HepG2 (cell line): ENCODE measurements at regions not wholly inside any gene's neighbourhood (a gene's known extent, or its start where the extent isn't known, plus 50 kb on each side); places are given as distances from the start of the nearest gene placed in this dataset.

ENCODE experiments used
- ATAC-seq: fragments of 200-7000 bp; cut with Tn5 transposase; 3 replicates; pipeline ENCODE4 v1.9.1; 2020; ENCODE audit warnings: mild to moderate bottlenecking, moderate library complexity
- BruUV-seq: library from RNA; stranded (reverse); fragments of 400-500 nt; replicated peaks from 2 replicates; lab custom pipeline; 2021; lab: Mats Ljungman, UMichigan
- CTCF ChIA-PET: fragments of 300-600 bp; formaldehyde crosslinking; extraction: SDS; loops from one replicate; lab custom pipeline; 2021; ENCODE audit warnings: low total read pairs, inconsistent platforms, low intra/inter-chr PET ratio; lab: Yijun Ruan, JAX
- POLR2A ChIA-PET: fragments of 350-600 bp; sonication (Branson Sonifier 250); formaldehyde crosslinking; loops from one replicate; lab custom pipeline; 2020; ENCODE audit warnings: antibody characterized with exemption, inconsistent platforms; lab: Yijun Ruan, JAX
- DNase-seq: peaks from one replicate; pipeline ENCODE4 v3.0.0-alpha.2; 2015; ENCODE audit warnings: low spot score
- FAIRE-seq: peaks from 3 replicates; lab custom pipeline; 2011; peaks lifted over from hg19 to GRCh38; lab: Jason Lieb, UNC
- H2AFZ ChIP-seq: one replicate; pipeline ENCODE4 v1.6.1; 2011; ENCODE audit warnings: low read length, inconsistent platforms
- H3K27ac ChIP-seq: fragments of 300-600 bp; 3 replicates; pipeline ENCODE4 v1.8.0; 2011; ENCODE audit warnings: mixed run types, mild to moderate bottlenecking, mixed read lengths, low read length, inconsistent platforms; ENCODE audit not compliant: insufficient read depth; ENCODE audit errors: extremely low read length
- H3K27me3 ChIP-seq, 2 experiments: fragments of 200-600 bp in 1 of 2; 2 replicates in 1 of 2; 3 replicates in 1 of 2; pipeline versions ENCODE4 v1.6.0 to v1.8.0; 2011; ENCODE audit warnings: low read length in 2 of 2, mild to moderate bottlenecking in 2 of 2, moderate library complexity in 2 of 2, inconsistent platforms in 1 of 2; ENCODE audit not compliant: insufficient read depth in 2 of 2, control insufficient read depth in 1 of 2
- H3K36me3 ChIP-seq, 2 experiments: fragments of 200-600 bp in 1 of 2; replicated peaks in 1 of 2; 2 replicates in 1 of 2; 3 replicates in 1 of 2; pipeline versions ENCODE4 v1.5.1 to v1.8.0; 2011; ENCODE audit warnings: low read length in 2 of 2, inconsistent platforms in 1 of 2; ENCODE audit not compliant: insufficient read depth in 2 of 2, control insufficient read depth in 1 of 2
- H3K4me1 ChIP-seq: 2 replicates; pipeline ENCODE4 v1.5.1; 2012; ENCODE audit warnings: low read length, inconsistent platforms; ENCODE audit not compliant: insufficient read depth
- H3K4me2 ChIP-seq: 2 replicates; pipeline ENCODE4 v1.6.0; 2011; ENCODE audit warnings: low read depth, low read length, inconsistent platforms
- H3K4me3 ChIP-seq, 3 experiments: fragments of 200-600 bp in 1 of 3; sonication (generic), shearing (Covaris generic) in 1 of 3; replicated peaks in 1 of 3; 2 replicates each; pipeline ENCODE4 v1.5.1; 2011 to 2016; ENCODE audit warnings: low read length in 3 of 3, inconsistent platforms in 2 of 3, low read depth in 2 of 3, mild to moderate bottlenecking in 2 of 3, control low read depth in 1 of 3, mixed read lengths in 1 of 3; ENCODE audit not compliant: insufficient read depth in 1 of 3
- H3K79me2 ChIP-seq: one replicate; pipeline ENCODE4 v1.6.1; 2011; ENCODE audit warnings: low read length, inconsistent platforms; ENCODE audit not compliant: insufficient read depth
- H3K9ac ChIP-seq: 2 replicates; pipeline ENCODE4 v1.6.0; 2011; ENCODE audit warnings: mild to moderate bottlenecking, low read depth, low read length, inconsistent platforms; ENCODE audit not compliant: insufficient read depth
- H3K9me3 ChIP-seq: 2 replicates; pipeline ENCODE4 v1.5.1; 2012; ENCODE audit warnings: mild to moderate bottlenecking, low read length
- H4K20me1 ChIP-seq: 2 replicates; pipeline ENCODE4 v1.6.0; 2011; ENCODE audit warnings: inconsistent platforms, mild to moderate bottlenecking, low read length, moderate library complexity; ENCODE audit not compliant: insufficient read depth
- CAMTA2 ChIP-seq: sonication (generic); formaldehyde crosslinking; IDR thresholded peaks from 2 replicates; pipeline ENCODE4 v1.4.0; 2020; ENCODE audit warnings: mild to moderate bottlenecking, missing genetic modification reagents, borderline replicate concordance
- KDM2A ChIP-seq: sonication (generic); formaldehyde crosslinking; IDR thresholded peaks from 2 replicates; pipeline ENCODE4 v1.4.0; 2020; ENCODE audit warnings: low read depth, missing genetic modification reagents, borderline replicate concordance
- MEIS1 ChIP-seq: sonication (generic); formaldehyde crosslinking; IDR thresholded peaks from 2 replicates; pipeline ENCODE4 v1.9.0; 2021; ENCODE audit warnings: mild to moderate bottlenecking, missing genetic modification reagents, moderate library complexity, borderline replicate concordance
- NAIF1 ChIP-seq: sonication (generic); formaldehyde crosslinking; IDR thresholded peaks from 2 replicates; pipeline ENCODE4 v1.5.0; 2020; ENCODE audit warnings: mild to moderate bottlenecking, missing genetic modification reagents, borderline replicate concordance
- POGZ ChIP-seq: sonication (generic); formaldehyde crosslinking; IDR thresholded peaks from 2 replicates; pipeline ENCODE4 v1.4.0; 2020; ENCODE audit warnings: mild to moderate bottlenecking, missing genetic modification reagents
- POLR2G ChIP-seq: fragments of 200-400 bp; formaldehyde crosslinking; IDR thresholded peaks from 2 replicates; pipeline ENCODE4 v1.6.1; 2018; ENCODE audit warnings: mild to moderate bottlenecking, low read depth, low read length, moderate library complexity
- ZMYM3 ChIP-seq: sonication (generic); formaldehyde crosslinking; IDR thresholded peaks from 2 replicates; pipeline ENCODE4 v1.5.1; 2020; ENCODE audit warnings: mild to moderate bottlenecking, missing genetic modification reagents
- ZNF30 ChIP-seq: sonication (generic); formaldehyde crosslinking; IDR thresholded peaks from 2 replicates; pipeline ENCODE4 v1.5.0; 2020; ENCODE audit warnings: mild to moderate bottlenecking, missing genetic modification reagents
- ZNF33B ChIP-seq: sonication (generic); formaldehyde crosslinking; IDR thresholded peaks from 2 replicates; pipeline ENCODE4 v1.5.1; 2020; ENCODE audit warnings: mild to moderate bottlenecking, missing genetic modification reagents
- ZNF382 ChIP-seq: sonication (generic); formaldehyde crosslinking; IDR thresholded peaks from 2 replicates; pipeline ENCODE4 v1.5.0; 2020; ENCODE audit warnings: missing genetic modification reagents, mild to moderate bottlenecking, borderline replicate concordance
- ZNF7 ChIP-seq: IDR thresholded peaks from 2 replicates; pipeline ENCODE4 v1.6.1; 2016; ENCODE audit warnings: missing biosample characterization, missing genetic modification reagents
- WGBS: methylation state at CpG from one replicate; pipeline ENCODE4 v1.1.6; 2017; ENCODE audit warnings: low lambda C conversion rate; 5-methylcytosine and 5-hydroxymethylcytosine counted together
- in situ Hi-C: cut with HindIII; loops from 2 replicates; pipeline ENCODE4 v1.10.0; 2017; ENCODE audit warnings: low pct_unique_long_range_greater_than_20kb; ENCODE audit not compliant: extremely low pct_ligation_motif_present
- intact Hi-C: fragments of 100-400 bp; cut with micrococcal nuclease; formaldehyde crosslinking; loops from one replicate; pipeline ENCODE4 v1.10.0; 2022; ENCODE audit not compliant: unreplicated experiment
- TF ChIP-seq, protein P1 (sequence below): sonication (generic); formaldehyde crosslinking; IDR thresholded peaks from 2 replicates; pipeline ENCODE4 v1.9.0; 2021; ENCODE audit warnings: missing genetic modification reagents, borderline replicate concordance
- TF ChIP-seq, protein P2 (sequence below): sonication (generic); formaldehyde crosslinking; IDR thresholded peaks from 2 replicates; pipeline ENCODE4 v1.9.0; 2021; ENCODE audit warnings: missing genetic modification reagents, borderline replicate concordance
- TF ChIP-seq, protein P3 (sequence below): sonication (generic); formaldehyde crosslinking; IDR thresholded peaks from 2 replicates; pipeline ENCODE4 v1.9.0; 2021; ENCODE audit warnings: missing genetic modification reagents, mild to moderate bottlenecking, borderline replicate concordance

GRCh38 chr14:82412545-82412944 is 878.9 kb upstream of the SEL1L start (continued):
- TF ChIP-seq, protein P1, sequence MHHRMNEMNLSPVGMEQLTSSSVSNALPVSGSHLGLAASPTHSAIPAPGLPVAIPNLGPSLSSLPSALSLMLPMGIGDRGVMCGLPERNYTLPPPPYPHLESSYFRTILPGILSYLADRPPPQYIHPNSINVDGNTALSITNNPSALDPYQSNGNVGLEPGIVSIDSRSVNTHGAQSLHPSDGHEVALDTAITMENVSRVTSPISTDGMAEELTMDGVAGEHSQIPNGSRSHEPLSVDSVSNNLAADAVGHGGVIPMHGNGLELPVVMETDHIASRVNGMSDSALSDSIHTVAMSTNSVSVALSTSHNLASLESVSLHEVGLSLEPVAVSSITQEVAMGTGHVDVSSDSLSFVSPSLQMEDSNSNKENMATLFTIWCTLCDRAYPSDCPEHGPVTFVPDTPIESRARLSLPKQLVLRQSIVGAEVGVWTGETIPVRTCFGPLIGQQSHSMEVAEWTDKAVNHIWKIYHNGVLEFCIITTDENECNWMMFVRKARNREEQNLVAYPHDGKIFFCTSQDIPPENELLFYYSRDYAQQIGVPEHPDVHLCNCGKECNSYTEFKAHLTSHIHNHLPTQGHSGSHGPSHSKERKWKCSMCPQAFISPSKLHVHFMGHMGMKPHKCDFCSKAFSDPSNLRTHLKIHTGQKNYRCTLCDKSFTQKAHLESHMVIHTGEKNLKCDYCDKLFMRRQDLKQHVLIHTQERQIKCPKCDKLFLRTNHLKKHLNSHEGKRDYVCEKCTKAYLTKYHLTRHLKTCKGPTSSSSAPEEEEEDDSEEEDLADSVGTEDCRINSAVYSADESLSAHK (CRISPR knock-in tag): no peak
- TF ChIP-seq ZNF7 (CRISPR knock-in tag) (no peak), ZMYM3 (CRISPR knock-in tag) (no peak), ZNF30 (CRISPR knock-in tag) (no peak), POLR2G (no peak), NAIF1 (CRISPR knock-in tag) (no peak)
- TF ChIP-seq, all 625 proteins: peak for 0

DNA sequence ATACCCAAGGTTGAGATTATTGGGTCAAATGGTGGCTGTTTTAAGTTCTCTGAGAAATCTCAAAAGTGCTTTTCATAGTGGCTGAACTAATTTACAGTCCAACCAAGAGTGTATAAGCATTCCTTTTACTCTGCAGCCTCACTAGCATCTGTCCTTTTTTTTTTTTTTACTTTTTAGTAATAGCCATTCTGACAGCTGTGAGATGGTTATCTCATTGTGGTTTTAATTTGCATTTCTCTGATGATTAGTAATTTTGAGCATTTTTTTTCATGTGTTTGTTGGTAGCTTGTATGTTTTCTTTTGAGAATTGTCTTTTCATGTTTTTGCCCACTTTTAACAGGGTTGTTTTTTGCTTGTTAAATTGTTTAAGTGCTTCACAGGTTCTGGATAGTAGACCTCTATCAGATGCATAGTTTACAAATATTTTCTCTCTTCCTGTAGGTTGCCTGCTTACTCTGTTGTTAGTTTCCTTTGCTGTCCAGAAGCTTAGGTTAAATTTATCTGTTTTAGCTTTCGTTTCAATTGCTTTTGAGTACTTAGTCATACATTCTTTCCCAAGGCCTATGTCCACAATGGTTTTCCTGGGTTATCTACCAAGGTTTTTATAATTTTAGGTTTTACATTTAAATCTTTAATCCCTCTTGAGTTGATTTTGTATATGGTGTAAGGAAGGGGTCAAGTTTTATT is 881.3 kb upstream of the SEL1L start:
- POLR2A ChIA-PET: no interaction called here
- no peak for FAIRE-seq

More for the DNA sequence above, 881.3 kb upstream of the SEL1L start:
- Histone ChIP-seq H3K79me2 (no peaks in the 10 kb centered on the region), H3K4me2 (no peak overlapping the region), H3K9me3 (peaks cover 94% of the 10 kb centered on the region), H3K4me3 (no peak overlapping the region), H3K4me1 (no peaks in the 10 kb centered on the region), H3K36me3 (no peaks in the 10 kb centered on the region), H3K27me3 (no peaks in the 10 kb centered on the region), H2AFZ (no peak overlapping the region), H3K27ac (no peak overlapping the region), H3K9ac (no peak overlapping the region), H4K20me1 (no peaks in the 10 kb centered on the region)
- TF ChIP-seq POGZ (no peak), MEIS1 (CRISPR knock-in tag) (no peak), ZNF33B (no peak), CAMTA2 (CRISPR knock-in tag) (no peak), KDM2A (CRISPR knock-in tag) (no peak), ZNF382 (CRISPR knock-in tag) (no peak)
- TF ChIP-seq, protein P2, sequence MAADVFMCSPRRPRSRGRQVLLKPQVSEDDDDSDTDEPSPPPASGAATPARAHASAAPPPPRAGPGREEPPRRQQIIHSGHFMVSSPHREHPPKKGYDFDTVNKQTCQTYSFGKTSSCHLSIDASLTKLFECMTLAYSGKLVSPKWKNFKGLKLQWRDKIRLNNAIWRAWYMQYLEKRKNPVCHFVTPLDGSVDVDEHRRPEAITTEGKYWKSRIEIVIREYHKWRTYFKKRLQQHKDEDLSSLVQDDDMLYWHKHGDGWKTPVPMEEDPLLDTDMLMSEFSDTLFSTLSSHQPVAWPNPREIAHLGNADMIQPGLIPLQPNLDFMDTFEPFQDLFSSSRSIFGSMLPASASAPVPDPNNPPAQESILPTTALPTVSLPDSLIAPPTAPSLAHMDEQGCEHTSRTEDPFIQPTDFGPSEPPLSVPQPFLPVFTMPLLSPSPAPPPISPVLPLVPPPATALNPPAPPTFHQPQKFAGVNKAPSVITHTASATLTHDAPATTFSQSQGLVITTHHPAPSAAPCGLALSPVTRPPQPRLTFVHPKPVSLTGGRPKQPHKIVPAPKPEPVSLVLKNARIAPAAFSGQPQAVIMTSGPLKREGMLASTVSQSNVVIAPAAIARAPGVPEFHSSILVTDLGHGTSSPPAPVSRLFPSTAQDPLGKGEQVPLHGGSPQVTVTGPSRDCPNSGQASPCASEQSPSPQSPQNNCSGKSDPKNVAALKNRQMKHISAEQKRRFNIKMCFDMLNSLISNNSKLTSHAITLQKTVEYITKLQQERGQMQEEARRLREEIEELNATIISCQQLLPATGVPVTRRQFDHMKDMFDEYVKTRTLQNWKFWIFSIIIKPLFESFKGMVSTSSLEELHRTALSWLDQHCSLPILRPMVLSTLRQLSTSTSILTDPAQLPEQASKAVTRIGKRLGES (CRISPR knock-in tag): no peak
- TF ChIP-seq, protein P3, sequence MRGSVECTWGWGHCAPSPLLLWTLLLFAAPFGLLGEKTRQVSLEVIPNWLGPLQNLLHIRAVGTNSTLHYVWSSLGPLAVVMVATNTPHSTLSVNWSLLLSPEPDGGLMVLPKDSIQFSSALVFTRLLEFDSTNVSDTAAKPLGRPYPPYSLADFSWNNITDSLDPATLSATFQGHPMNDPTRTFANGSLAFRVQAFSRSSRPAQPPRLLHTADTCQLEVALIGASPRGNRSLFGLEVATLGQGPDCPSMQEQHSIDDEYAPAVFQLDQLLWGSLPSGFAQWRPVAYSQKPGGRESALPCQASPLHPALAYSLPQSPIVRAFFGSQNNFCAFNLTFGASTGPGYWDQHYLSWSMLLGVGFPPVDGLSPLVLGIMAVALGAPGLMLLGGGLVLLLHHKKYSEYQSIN (CRISPR knock-in tag): no peak
- in situ Hi-C loops: no loop called here
- CTCF ChIA-PET: no interaction called here
- 0% methylated on average over 1 of the region's 1 CpG for WGBS
- no peak for ATAC-seq
- BruUV-seq: no TSS peak
- intact Hi-C loops: no loop called here
- no peak for DNase-seq
